ENCODE measurements at regions not wholly inside any gene's neighbourhood (a gene's known extent, or its start where the extent isn't known, plus 50 kb on each side); places are given as distances from the start of the nearest gene placed in this dataset.
"Not testable (repeated sequence)": the region's sequence is repeated elsewhere in the genome, so short reads cannot be mapped to it uniquely, and the experiment has no call there.

DNA sequence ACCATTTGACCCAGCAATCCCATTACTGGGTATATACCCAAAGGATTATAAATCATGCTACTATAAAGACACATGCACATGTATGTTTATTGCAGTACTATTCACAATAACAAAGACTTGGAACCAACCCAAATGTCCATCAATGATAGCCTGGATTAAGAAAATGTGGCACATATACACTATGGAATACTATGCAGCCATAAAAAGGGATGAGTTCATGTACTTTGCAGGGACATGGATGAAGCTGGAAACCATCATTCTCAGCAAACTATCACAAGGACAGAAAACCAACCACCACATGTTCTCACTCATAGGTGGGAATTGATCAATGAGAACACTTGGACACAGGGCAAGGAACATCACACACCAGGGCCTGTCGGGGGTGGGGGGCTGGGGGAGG is 171.7 kb upstream of the POGK start:
- H3K36me3 ChIP-seq (ENCODE audit: control insufficient read depth in 2 of 3, insufficient read depth in 3 of 3, low read length in 3 of 3); H3K27me3 ChIP-seq (ENCODE audit: control insufficient read depth, insufficient read depth, low read length); H3K4me1 ChIP-seq (ENCODE audit: control insufficient read depth in 2 of 3, insufficient read depth in 2 of 3, low read depth in 1 of 3, low read length in 3 of 3); FAIRE-seq; H3K9me3 ChIP-seq (ENCODE audit: control insufficient read depth in 2 of 3, insufficient read depth in 1 of 3, low read length in 3 of 3); intact Hi-C loops (cut with DNase I); H3K27ac ChIP-seq (ENCODE audit: low read depth in 2 of 2, low read length in 2 of 2); DNase-seq; H3K4me3 ChIP-seq (ENCODE audit: low read length in 3 of 3); H3K9ac ChIP-seq (ENCODE audit: low read length in 3 of 3): not testable (repeated sequence)

DNA sequence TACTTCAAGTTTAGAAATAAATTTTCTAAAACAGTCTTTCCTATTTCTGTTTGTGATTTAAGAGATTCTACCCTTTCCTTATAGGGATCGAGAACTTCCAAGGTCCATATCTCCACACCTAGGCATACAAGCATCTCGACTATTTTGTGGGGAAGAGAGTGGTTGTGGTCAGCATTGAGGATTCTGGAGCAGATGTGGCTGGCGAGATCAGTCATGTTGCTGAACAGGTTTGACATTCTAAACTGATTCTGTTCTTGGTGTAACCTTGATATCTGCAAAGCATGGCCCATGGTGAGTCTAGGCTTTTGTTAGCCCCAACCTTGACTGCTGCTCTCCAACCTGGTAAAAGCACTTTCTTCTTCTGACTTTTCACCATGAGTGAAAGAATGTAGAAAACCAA is 167.6 kb upstream of the POGK start:
- FAIRE-seq (no peak), DNase-seq (no peak)
- H3K4me1 ChIP-seq (ENCODE audit: control insufficient read depth in 2 of 3, insufficient read depth in 2 of 3, low read depth in 1 of 3, low read length in 3 of 3) = no peaks in the 10 kb centered on the region
- intact Hi-C loops (cut with DNase I) = no loop called here
- no peak overlapping the region for H3K9ac ChIP-seq (ENCODE audit: low read length in 3 of 3)
- H3K4me3 ChIP-seq (ENCODE audit: low read length in 3 of 3) = no peak overlapping the region
- H3K36me3 ChIP-seq (ENCODE audit: control insufficient read depth in 2 of 3, insufficient read depth in 3 of 3, low read length in 3 of 3) = no peaks in the 10 kb centered on the region
- TF ChIP-seq, protein P1, sequence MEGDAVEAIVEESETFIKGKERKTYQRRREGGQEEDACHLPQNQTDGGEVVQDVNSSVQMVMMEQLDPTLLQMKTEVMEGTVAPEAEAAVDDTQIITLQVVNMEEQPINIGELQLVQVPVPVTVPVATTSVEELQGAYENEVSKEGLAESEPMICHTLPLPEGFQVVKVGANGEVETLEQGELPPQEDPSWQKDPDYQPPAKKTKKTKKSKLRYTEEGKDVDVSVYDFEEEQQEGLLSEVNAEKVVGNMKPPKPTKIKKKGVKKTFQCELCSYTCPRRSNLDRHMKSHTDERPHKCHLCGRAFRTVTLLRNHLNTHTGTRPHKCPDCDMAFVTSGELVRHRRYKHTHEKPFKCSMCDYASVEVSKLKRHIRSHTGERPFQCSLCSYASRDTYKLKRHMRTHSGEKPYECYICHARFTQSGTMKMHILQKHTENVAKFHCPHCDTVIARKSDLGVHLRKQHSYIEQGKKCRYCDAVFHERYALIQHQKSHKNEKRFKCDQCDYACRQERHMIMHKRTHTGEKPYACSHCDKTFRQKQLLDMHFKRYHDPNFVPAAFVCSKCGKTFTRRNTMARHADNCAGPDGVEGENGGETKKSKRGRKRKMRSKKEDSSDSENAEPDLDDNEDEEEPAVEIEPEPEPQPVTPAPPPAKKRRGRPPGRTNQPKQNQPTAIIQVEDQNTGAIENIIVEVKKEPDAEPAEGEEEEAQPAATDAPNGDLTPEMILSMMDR (IDR thresholded peaks at IDR 0.05; ENCODE audit: borderline replicate concordance, extremely low read depth, insufficient read depth) = no peak
- H3K27me3 ChIP-seq (ENCODE audit: control insufficient read depth, insufficient read depth, low read length) = no peaks in the 10 kb centered on the region
- no peaks in the 10 kb centered on the region for H3K9me3 ChIP-seq (ENCODE audit: control insufficient read depth in 2 of 3, insufficient read depth in 1 of 3, low read length in 3 of 3)
- no peak overlapping the region for H3K27ac ChIP-seq (ENCODE audit: low read depth in 2 of 2, low read length in 2 of 2)

DNA sequence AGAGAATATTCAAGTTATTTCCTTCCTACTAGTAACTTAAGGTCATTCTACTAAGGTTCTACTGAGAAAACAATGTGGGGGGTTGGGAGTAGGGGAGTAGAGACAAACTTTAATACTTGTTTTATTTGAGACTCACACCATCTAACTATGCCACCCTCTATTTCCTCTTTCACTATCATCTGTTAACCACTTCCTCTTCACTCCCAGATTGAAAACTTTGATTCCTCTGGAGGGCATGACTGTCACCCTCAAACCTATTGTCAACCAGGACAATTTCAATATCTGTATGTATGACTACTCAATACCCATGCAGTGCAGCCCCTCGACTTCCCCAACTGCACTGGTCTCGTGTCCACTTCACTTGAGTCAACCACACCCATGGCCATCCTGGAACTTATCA is 165.6 kb upstream of the POGK start:
- no peak for DNase-seq
- FAIRE-seq = no peak
- Histone ChIP-seq H3K4me3 (ENCODE audit: low read length in 3 of 3) (no peak overlapping the region), H3K4me1 (ENCODE audit: control insufficient read depth in 2 of 3, insufficient read depth in 2 of 3, low read depth in 1 of 3, low read length in 3 of 3) (no peaks in the 10 kb centered on the region), H3K27ac (ENCODE audit: low read depth in 2 of 2, low read length in 2 of 2) (no peak overlapping the region), H3K27me3 (ENCODE audit: control insufficient read depth, insufficient read depth, low read length) (no peaks in the 10 kb centered on the region), H3K36me3 (ENCODE audit: control insufficient read depth in 2 of 3, insufficient read depth in 3 of 3, low read length in 3 of 3) (no peaks in the 10 kb centered on the region), H3K9ac (ENCODE audit: low read length in 3 of 3) (no peak overlapping the region), H3K9me3 (ENCODE audit: control insufficient read depth in 2 of 3, insufficient read depth in 1 of 3, low read length in 3 of 3) (no peaks in the 10 kb centered on the region)
- intact Hi-C loops (cut with DNase I) = no loop called here
- TF ChIP-seq, protein P1 (IDR thresholded peaks at IDR 0.05; ENCODE audit: borderline replicate concordance, extremely low read depth, insufficient read depth) = no peak

DNA sequence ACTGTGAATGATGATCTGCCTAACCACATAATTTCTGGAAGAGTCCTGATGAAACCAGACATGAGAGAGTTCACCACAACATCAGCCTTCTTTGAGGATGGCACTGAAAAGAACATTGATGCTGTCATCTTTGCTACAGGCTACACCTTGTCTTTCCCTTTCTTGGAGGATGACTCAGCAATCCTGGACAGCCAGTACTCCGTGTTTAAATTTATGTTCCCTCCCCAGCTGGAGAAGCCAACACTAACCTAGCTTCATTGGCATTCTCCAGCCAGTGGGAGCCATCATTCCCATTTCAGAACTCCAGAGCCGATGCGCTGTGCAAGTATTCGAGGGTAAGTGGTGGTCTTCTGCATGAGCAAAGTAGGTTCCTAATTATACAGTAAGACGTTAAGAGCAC is 164.1 kb upstream of the POGK start:
- TF ChIP-seq, protein P1 (IDR thresholded peaks at IDR 0.05; ENCODE audit: borderline replicate concordance, extremely low read depth, insufficient read depth) = no peak
- no peak for DNase-seq

More for the DNA sequence above, 164.1 kb upstream of the POGK start:
- H3K9ac ChIP-seq (ENCODE audit: low read length in 3 of 3) = no peak overlapping the region
- no peak overlapping the region for H3K27ac ChIP-seq (ENCODE audit: low read depth in 2 of 2, low read length in 2 of 2)
- H3K36me3 ChIP-seq (ENCODE audit: control insufficient read depth in 2 of 3, insufficient read depth in 3 of 3, low read length in 3 of 3) = no peaks in the 10 kb centered on the region
- intact Hi-C loops (cut with DNase I) = no loop called here
- no peaks in the 10 kb centered on the region for H3K9me3 ChIP-seq (ENCODE audit: control insufficient read depth in 2 of 3, insufficient read depth in 1 of 3, low read length in 3 of 3)
- no peak for FAIRE-seq
- no peaks in the 10 kb centered on the region for H3K27me3 ChIP-seq (ENCODE audit: control insufficient read depth, insufficient read depth, low read length)
- no peaks in the 10 kb centered on the region for H3K4me1 ChIP-seq (ENCODE audit: control insufficient read depth in 2 of 3, insufficient read depth in 2 of 3, low read depth in 1 of 3, low read length in 3 of 3)
- no peak overlapping the region for H3K4me3 ChIP-seq (ENCODE audit: low read length in 3 of 3)
